ENCODE measurements at regions not wholly inside any gene's neighbourhood (a gene's known extent, or its start where the extent isn't known, plus 50 kb on each side); places are given as distances from the start of the nearest gene placed in this dataset.
A peak's percentile ranks its signal among the peaks of the same experiment; 100 is the strongest.

DNA sequence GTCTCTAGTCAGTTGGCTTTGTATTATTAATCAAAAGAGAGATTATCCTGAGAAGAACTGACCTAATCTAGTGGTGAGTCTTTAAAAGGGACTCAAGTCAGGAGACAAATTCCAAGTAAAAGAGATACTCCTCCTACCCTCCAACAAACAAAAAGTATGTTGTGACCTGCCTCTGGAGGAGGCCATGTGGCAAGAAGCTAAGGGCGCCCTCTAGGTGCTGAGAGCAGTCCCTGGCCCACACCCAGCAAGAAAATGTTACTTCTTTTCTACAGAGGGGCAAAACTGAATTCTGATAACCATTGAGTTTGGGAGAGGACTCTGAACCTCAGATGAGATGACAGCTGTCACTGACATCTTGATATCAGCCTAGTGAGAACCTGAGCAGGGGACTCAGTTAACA, 953.6 kb upstream of the AGA start:
- Histone ChIP-seq H3K27me3 (ENCODE audit: insufficient read depth, low read depth) (no peaks in the 10 kb centered on the region), H3K4me1 (ENCODE audit: low read depth, poor library complexity, severe bottlenecking) (no peaks in the 10 kb centered on the region), H3K79me2 (ENCODE audit: insufficient read depth, low read depth) (no peaks in the 10 kb centered on the region), H3K9ac (no peak overlapping the region), H3K4me3 (IDR thresholded peaks at IDR 0.05; ENCODE audit: insufficient read depth, low read depth, low read length) (no peak overlapping the region), H3K4me2 (no peak overlapping the region), H2AFZ (ENCODE audit: low read depth) (no peak overlapping the region), H3K36me3 (ENCODE audit: insufficient read depth) (no peaks in the 10 kb centered on the region), H4K20me1 (ENCODE audit: insufficient read depth) (no peaks in the 10 kb centered on the region), H3K27ac (no peak overlapping the region)
- TF ChIP-seq, protein P1, sequence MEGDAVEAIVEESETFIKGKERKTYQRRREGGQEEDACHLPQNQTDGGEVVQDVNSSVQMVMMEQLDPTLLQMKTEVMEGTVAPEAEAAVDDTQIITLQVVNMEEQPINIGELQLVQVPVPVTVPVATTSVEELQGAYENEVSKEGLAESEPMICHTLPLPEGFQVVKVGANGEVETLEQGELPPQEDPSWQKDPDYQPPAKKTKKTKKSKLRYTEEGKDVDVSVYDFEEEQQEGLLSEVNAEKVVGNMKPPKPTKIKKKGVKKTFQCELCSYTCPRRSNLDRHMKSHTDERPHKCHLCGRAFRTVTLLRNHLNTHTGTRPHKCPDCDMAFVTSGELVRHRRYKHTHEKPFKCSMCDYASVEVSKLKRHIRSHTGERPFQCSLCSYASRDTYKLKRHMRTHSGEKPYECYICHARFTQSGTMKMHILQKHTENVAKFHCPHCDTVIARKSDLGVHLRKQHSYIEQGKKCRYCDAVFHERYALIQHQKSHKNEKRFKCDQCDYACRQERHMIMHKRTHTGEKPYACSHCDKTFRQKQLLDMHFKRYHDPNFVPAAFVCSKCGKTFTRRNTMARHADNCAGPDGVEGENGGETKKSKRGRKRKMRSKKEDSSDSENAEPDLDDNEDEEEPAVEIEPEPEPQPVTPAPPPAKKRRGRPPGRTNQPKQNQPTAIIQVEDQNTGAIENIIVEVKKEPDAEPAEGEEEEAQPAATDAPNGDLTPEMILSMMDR (conservative IDR thresholded peaks at IDR 0.05; ENCODE audit: low read depth, low read length): peak; percentile 21; the same call in 1 of the 2 replicates

DNA sequence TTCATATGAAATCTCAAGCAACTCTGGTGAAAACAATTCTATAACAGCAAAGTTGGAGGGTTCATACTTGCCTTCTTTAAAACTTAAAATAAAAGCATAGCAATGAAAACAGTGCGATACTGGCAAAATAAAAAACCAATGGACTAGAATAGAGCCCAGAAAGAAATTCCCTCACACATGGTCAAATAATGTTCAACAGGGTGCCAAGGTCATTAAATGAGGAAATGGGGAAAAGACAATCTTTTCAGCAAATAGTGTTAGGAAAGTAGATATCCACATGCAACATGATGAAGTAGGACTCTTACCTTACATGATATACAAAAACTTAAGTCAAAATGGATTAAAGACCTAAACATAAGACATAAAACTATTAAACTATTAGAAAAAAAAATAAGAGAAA, 970.2 kb upstream of the AGA start:
- no peak overlapping the region for H2AFZ ChIP-seq (ENCODE audit: low read depth)
- H4K20me1 ChIP-seq (ENCODE audit: insufficient read depth): no peaks in the 10 kb centered on the region
- no peak overlapping the region for H3K4me3 ChIP-seq (IDR thresholded peaks at IDR 0.05; ENCODE audit: insufficient read depth, low read depth, low read length)
- H3K27me3 ChIP-seq (ENCODE audit: insufficient read depth, low read depth): no peaks in the 10 kb centered on the region
- H3K36me3 ChIP-seq (ENCODE audit: insufficient read depth): no peaks in the 10 kb centered on the region
- TF ChIP-seq, protein P1 (conservative IDR thresholded peaks at IDR 0.05; ENCODE audit: low read depth, low read length): no peak
- no peak overlapping the region for H3K27ac ChIP-seq
- H3K4me1 ChIP-seq (ENCODE audit: low read depth, poor library complexity, severe bottlenecking): no peaks in the 10 kb centered on the region
- H3K9ac ChIP-seq: no peak overlapping the region
- H3K4me2 ChIP-seq: no peak overlapping the region
- H3K79me2 ChIP-seq (ENCODE audit: insufficient read depth, low read depth): no peaks in the 10 kb centered on the region

DNA sequence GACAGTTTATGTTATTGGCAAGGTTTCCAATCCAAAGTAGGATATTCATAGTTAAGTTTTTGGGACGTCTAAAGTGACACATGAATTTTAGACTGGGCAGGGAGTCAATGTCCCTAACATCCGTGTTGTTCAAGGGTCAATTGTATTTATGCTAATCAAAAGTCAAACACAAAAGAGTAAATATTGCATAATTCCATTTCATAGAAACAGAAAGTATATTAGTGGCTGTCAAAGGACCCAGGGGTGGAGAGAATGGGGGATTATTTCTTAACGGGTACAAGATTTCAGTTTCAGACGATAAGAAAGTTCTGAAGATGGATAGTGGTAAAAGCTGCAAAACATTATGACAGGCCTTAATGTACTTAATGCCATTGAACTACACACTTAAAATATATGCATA, 971.8 kb upstream of the AGA start:
- no peaks in the 10 kb centered on the region for H3K27me3 ChIP-seq (ENCODE audit: insufficient read depth, low read depth)
- H2AFZ ChIP-seq (ENCODE audit: low read depth): no peak overlapping the region
- no peaks in the 10 kb centered on the region for H3K4me1 ChIP-seq (ENCODE audit: low read depth, poor library complexity, severe bottlenecking)
- H3K79me2 ChIP-seq (ENCODE audit: insufficient read depth, low read depth): no peaks in the 10 kb centered on the region
- H4K20me1 ChIP-seq (ENCODE audit: insufficient read depth): no peaks in the 10 kb centered on the region
- no peak overlapping the region for H3K9ac ChIP-seq
- H3K36me3 ChIP-seq (ENCODE audit: insufficient read depth): no peaks in the 10 kb centered on the region
- H3K4me2 ChIP-seq: no peak overlapping the region
- TF ChIP-seq, protein P1 (conservative IDR thresholded peaks at IDR 0.05; ENCODE audit: low read depth, low read length): no peak
- no peak overlapping the region for H3K4me3 ChIP-seq (IDR thresholded peaks at IDR 0.05; ENCODE audit: insufficient read depth, low read depth, low read length)
- H3K27ac ChIP-seq: no peak overlapping the region

DNA sequence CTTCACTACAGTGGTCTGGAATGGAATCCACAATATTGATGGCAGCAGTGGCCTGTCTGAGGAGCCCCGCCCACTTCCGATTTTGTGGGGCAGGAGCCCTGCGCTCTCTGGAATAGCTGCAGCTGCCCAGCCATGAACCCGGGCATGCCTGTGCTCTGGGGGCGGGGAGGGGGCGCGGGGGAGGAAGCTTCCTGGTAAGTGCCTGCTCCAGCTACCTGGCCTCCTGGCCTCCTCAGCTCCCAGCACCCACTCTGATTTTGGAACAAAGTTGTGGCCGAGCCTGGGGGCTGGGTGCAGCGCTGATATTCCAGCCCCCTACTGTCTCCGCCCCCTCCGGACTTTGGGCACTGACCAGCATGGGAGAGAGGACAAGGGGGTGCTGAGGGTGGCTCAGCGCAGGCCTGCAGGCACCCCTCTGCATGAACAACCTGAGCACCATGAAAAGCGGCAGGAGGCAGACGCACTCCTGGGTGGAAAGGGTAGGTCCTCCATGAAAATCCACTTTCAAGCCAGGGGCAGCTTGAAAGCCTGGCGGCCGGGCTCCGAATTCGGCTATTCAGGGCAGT, 972.7 kb upstream of the AGA start:
- H3K79me2 ChIP-seq (ENCODE audit: insufficient read depth, low read depth): no peaks in the 10 kb centered on the region
- no peaks in the 10 kb centered on the region for H3K36me3 ChIP-seq (ENCODE audit: insufficient read depth)
- no peak overlapping the region for H3K27ac ChIP-seq
- H3K27me3 ChIP-seq (ENCODE audit: insufficient read depth, low read depth): no peaks in the 10 kb centered on the region
- TF ChIP-seq, protein P1 (conservative IDR thresholded peaks at IDR 0.05; ENCODE audit: low read depth, low read length): no peak
- no peak overlapping the region for H3K4me3 ChIP-seq (IDR thresholded peaks at IDR 0.05; ENCODE audit: insufficient read depth, low read depth, low read length)
- H3K9ac ChIP-seq: no peak overlapping the region
- no peak overlapping the region for H2AFZ ChIP-seq (ENCODE audit: low read depth)
- H3K4me1 ChIP-seq (ENCODE audit: low read depth, poor library complexity, severe bottlenecking): no peaks in the 10 kb centered on the region
- no peak overlapping the region for H3K4me2 ChIP-seq
- H4K20me1 ChIP-seq (ENCODE audit: insufficient read depth): no peaks in the 10 kb centered on the region

Data from KMS-11 (cell line).